ENCODE measurements at regions not wholly inside any gene's neighbourhood (a gene's known extent, or its start where the extent isn't known, plus 50 kb on each side); places are given as distances from the start of the nearest gene placed in this dataset.

- intact Hi-C loops (cut with micrococcal nuclease; ENCODE audit: unreplicated experiment) (no loop called here), in situ Hi-C loops (cut with HindIII; ENCODE audit: low pct_unique_long_range_greater_than_20kb, low sequenced_read_pairs) (no loop called here)
- Histone ChIP-seq H3K9me3 (ENCODE audit: control insufficient read depth, insufficient read depth, low read depth, low read length) (no peaks in the 10 kb centered on the region), H3K27me3 (ENCODE audit: control insufficient read depth, insufficient read depth, low read length) (peaks cover 2% of the 10 kb centered on the region; the same call in 1 of the 2 replicates), H3K4me3 (ENCODE audit: low read depth in 2 of 2, low read length in 2 of 2) (no peak overlapping the region), H3K27ac (ENCODE audit: low read length) (no peak overlapping the region), H3K36me3 (ENCODE audit: control insufficient read depth, insufficient read depth, low read length) (no peaks in the 10 kb centered on the region), H3K4me1 (ENCODE audit: control insufficient read depth, insufficient read depth, low read length) (no peaks in the 10 kb centered on the region)
- ChIA-PET POLR2A (no interaction called here), CTCF (no interaction called here)
- TF ChIP-seq SIN3A (IDR thresholded peaks at IDR 0.05; ENCODE audit: borderline replicate concordance, insufficient read depth, low read depth, low read length), result no peak
- TF ChIP-seq POLR2AphosphoS5 (IDR thresholded peaks at IDR 0.05; ENCODE audit: low read depth, low read length), result no peak
- no peak for TF ChIP-seq REST (IDR thresholded peaks at IDR 0.05; ENCODE audit: insufficient read depth in 1 of 2, low read depth in 2 of 2, low read length in 1 of 2)
- no peak for TF ChIP-seq TCF7L2 (IDR thresholded peaks at IDR 0.05; ENCODE audit: low read depth, low read length)
- TF ChIP-seq, protein P1, sequence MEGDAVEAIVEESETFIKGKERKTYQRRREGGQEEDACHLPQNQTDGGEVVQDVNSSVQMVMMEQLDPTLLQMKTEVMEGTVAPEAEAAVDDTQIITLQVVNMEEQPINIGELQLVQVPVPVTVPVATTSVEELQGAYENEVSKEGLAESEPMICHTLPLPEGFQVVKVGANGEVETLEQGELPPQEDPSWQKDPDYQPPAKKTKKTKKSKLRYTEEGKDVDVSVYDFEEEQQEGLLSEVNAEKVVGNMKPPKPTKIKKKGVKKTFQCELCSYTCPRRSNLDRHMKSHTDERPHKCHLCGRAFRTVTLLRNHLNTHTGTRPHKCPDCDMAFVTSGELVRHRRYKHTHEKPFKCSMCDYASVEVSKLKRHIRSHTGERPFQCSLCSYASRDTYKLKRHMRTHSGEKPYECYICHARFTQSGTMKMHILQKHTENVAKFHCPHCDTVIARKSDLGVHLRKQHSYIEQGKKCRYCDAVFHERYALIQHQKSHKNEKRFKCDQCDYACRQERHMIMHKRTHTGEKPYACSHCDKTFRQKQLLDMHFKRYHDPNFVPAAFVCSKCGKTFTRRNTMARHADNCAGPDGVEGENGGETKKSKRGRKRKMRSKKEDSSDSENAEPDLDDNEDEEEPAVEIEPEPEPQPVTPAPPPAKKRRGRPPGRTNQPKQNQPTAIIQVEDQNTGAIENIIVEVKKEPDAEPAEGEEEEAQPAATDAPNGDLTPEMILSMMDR (IDR thresholded peaks at IDR 0.05), result no peak
- BruUV-seq (replicated peaks), result no TSS peak
- no peak for ATAC-seq
- no peak for DNase-seq (ENCODE audit: low read depth, low spot score)
These were observed 297.1 kb upstream of the RBMS1 start for GRCh38 chr2:160790738-160791137.

GRCh38 chr2:160791884-160792283 lies 298.3 kb upstream of the RBMS1 start:
- intact Hi-C loops (cut with micrococcal nuclease; ENCODE audit: unreplicated experiment) (no loop called here), in situ Hi-C loops (cut with HindIII; ENCODE audit: low pct_unique_long_range_greater_than_20kb, low sequenced_read_pairs) (no loop called here)
- no peak for DNase-seq (ENCODE audit: low read depth, low spot score)
- no peak overlapping the region for H3K4me3 ChIP-seq (ENCODE audit: low read depth in 2 of 2, low read length in 2 of 2)
- ChIA-PET CTCF (no interaction called here), POLR2A (no interaction called here)
- no peaks in the 10 kb centered on the region for H3K36me3 ChIP-seq (ENCODE audit: control insufficient read depth, insufficient read depth, low read length)
- H3K9me3 ChIP-seq (ENCODE audit: control insufficient read depth, insufficient read depth, low read depth, low read length), result no peaks in the 10 kb centered on the region
- BruUV-seq (replicated peaks), result no TSS peak
- no peaks in the 10 kb centered on the region for H3K4me1 ChIP-seq (ENCODE audit: control insufficient read depth, insufficient read depth, low read length)
- TF ChIP-seq, protein P1 (IDR thresholded peaks at IDR 0.05), result no peak
- TF ChIP-seq POLR2AphosphoS5 (IDR thresholded peaks at IDR 0.05; ENCODE audit: low read depth, low read length), result no peak
- no peak for TF ChIP-seq REST (IDR thresholded peaks at IDR 0.05; ENCODE audit: insufficient read depth in 1 of 2, low read depth in 2 of 2, low read length in 1 of 2)
- peaks cover 2% of the 10 kb centered on the region; the same call in 1 of the 2 replicates for H3K27me3 ChIP-seq (ENCODE audit: control insufficient read depth, insufficient read depth, low read length)
- no peak for ATAC-seq
- no peak overlapping the region for H3K27ac ChIP-seq (ENCODE audit: low read length)

Measured in Panc1 (cell line).